SK-N-MC (cell line): ENCODE measurements at regions not wholly inside any gene's neighbourhood (a gene's known extent, or its start where the extent isn't known, plus 50 kb on each side); places are given as distances from the start of the nearest gene placed in this dataset.

Experiments
- DNase-seq: peaks from one replicate; pipeline ENCODE4 v3.0.0-alpha.2; 2011; ENCODE audit warnings: low read depth, low spot score
- H3K27ac ChIP-seq: fragments of 200-600 bp; sonication (generic); 2 replicates; pipeline ENCODE4 v1.5.1; 2016; ENCODE audit warnings: mixed run types
- H3K36me3 ChIP-seq: fragments of 200-600 bp; sonication (generic); 2 replicates; pipeline ENCODE4 v1.6.1; 2017; ENCODE audit warnings: antibody characterized with exemption, low read length, mixed read lengths; ENCODE audit not compliant: insufficient read depth
- H3K4me3 ChIP-seq: fragments of 200-600 bp; sonication (generic); 2 replicates; pipeline ENCODE4 v1.5.1; 2016
- H3K9ac ChIP-seq: fragments of 200-600 bp; sonication (generic); 2 replicates; pipeline ENCODE4 v1.8.0; 2017; ENCODE audit warnings: mixed run types, mixed read lengths; ENCODE audit not compliant: insufficient read length
- H3K9me3 ChIP-seq: fragments of 200-600 bp; sonication (generic); 2 replicates; pipeline ENCODE4 v1.6.1; 2017; ENCODE audit warnings: low read depth, mild to moderate bottlenecking, antibody characterized with exemption, low read length, moderate library complexity, mixed read lengths
- EZH2 ChIP-seq: fragments of 200-600 bp; sonication (generic); IDR thresholded peaks from one replicate; pipeline ENCODE4 v1.6.1; 2017; ENCODE audit warnings: antibody characterized with exemption
- FOXP2 ChIP-seq: optimal IDR thresholded peaks from 2 replicates; pipeline ENCODE3; 2011; ENCODE audit warnings: mild to moderate bottlenecking, moderate library complexity; ENCODE audit not compliant: insufficient read depth; ENCODE audit errors: extremely low read length, control extremely low read depth
- POLR2AphosphoS5 ChIP-seq: IDR thresholded peaks from 2 replicates; pipeline ENCODE4 v1.6.1; 2012; ENCODE audit warnings: mild to moderate bottlenecking, low read depth, low read length, borderline replicate concordance

DNA sequence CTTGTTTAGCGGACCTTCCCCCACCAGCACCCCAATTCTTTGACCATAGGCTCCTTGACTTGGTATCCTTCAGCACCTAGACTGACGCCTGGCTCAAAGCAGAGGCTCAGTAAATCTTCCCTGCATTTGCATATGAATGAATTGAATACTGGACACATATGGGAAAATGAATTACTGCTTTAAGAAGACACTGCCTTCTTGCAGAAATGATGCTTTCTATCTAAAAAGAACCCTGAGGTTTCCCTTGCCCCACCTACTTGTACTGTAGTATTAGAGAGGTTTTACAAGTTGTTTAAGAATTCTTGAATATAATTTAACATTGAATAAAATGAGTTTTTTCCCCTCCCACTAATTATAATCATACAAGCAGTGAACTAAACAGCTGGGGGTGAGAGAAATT lies 190.7 kb downstream of the SAMD5 start:
- no peak for DNase-seq
- peak overlapping the region; percentile 30 for H3K4me3 ChIP-seq
- no peak overlapping the region for H3K9ac ChIP-seq
- TF ChIP-seq POLR2AphosphoS5 (no peak), EZH2 (no peak)
- H3K36me3 ChIP-seq: no peaks in the 10 kb centered on the region
- H3K9me3 ChIP-seq: no peaks in the 10 kb centered on the region
- H3K27ac ChIP-seq: peak overlapping the region; percentile 87

DNA sequence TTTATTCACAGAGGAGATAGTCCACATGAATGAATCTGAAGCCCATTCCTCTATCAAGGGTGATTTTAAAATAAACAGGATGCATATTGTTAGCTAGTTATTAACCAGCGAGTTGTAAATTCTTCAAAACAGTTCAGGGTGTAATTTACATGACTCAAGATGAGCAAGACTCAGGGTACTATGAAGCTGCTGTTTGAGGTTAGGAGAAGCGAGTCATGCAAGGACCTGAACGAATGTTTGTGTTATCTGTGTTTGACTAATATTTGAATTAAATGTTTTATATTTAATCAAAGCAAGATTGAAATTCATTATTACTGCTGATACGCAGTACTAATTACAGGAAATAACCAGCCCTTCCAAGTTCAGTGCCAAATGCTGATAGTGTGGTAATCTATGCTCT lies 191.1 kb downstream of the SAMD5 start:
- Histone ChIP-seq H3K4me3 (peak overlapping the region; percentile 30), H3K27ac (peak overlapping the region; percentile 87), H3K9ac (no peak overlapping the region), H3K9me3 (no peaks in the 10 kb centered on the region), H3K36me3 (no peaks in the 10 kb centered on the region)
- DNase-seq: no peak
- TF ChIP-seq FOXP2: no peak
- no peak for TF ChIP-seq POLR2AphosphoS5
- no peak for TF ChIP-seq EZH2

DNA sequence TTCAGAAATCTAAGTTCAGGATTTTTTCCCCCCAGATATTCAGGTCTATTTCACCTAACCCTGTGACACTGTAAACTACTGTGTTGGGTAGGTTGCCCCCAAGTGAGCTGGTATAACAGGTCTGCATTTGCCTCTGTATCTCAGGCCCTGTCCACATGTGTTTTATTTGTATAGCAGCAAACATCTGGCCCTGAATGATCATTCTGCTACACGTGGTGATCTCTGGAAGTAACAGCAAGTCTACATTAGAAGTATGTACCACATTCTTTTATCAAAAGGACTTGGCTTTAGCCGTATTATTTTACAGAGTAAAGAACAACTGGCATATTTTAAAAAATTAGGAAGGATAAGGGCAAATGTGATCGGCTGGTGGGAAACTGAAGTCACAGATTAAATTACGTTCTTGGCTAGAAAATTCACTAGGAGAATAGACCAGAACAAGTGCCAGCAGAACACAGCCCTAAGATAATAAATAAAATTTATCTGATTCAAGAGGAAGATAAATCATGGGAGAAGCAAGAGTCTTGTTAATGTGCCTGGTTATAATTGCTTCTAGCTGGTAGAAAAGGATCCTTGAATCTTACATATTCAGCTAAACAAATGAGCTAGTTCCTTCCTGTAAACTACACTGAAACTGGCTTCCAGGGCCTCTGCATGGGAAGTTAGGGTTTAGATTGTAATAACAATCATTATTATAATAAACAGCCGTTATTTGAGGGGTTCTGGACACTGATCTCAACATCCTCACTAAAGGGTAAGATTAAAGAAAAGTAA lies 192.1 kb downstream of the SAMD5 start:
- Histone ChIP-seq H3K9me3 (no peaks in the 10 kb centered on the region), H3K36me3 (no peaks in the 10 kb centered on the region), H3K9ac (peak overlapping the region; percentile 41), H3K4me3 (peak overlapping the region; percentile 10; the same call in 1 of the 2 replicates), H3K27ac (peak overlapping the region; percentile 87)
- peak; percentile 51 for DNase-seq
- no peak for TF ChIP-seq EZH2
- TF ChIP-seq POLR2AphosphoS5: peak; percentile 24; the same call in 1 of the 2 replicates
- TF ChIP-seq FOXP2: no peak

DNA sequence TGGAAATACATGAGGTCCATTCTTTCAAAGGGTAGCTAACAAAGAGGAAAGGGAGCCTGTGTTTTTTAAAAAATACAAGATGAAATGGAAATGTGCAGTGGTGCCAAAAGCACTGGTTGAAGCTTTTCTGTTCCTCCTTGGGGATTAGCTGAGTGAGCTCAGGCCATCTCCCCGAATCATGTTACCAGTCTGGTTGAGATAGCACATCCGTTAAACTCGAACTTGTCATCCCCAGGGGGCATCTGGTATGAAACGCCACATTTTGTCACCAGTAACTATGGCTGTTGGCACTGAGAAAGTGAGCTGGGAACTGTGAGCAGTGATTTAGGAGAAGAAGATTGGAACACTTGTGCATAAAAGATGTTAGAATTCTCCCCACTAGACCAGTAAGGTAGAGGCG lies 196.2 kb downstream of the SAMD5 start:
- no peak for TF ChIP-seq FOXP2
- no peak for TF ChIP-seq POLR2AphosphoS5
- no peak for TF ChIP-seq EZH2
- DNase-seq: no peak
- Histone ChIP-seq H3K9me3 (no peaks in the 10 kb centered on the region), H3K9ac (no peak overlapping the region), H3K27ac (no peak overlapping the region), H3K4me3 (no peak overlapping the region), H3K36me3 (no peaks in the 10 kb centered on the region)

DNA sequence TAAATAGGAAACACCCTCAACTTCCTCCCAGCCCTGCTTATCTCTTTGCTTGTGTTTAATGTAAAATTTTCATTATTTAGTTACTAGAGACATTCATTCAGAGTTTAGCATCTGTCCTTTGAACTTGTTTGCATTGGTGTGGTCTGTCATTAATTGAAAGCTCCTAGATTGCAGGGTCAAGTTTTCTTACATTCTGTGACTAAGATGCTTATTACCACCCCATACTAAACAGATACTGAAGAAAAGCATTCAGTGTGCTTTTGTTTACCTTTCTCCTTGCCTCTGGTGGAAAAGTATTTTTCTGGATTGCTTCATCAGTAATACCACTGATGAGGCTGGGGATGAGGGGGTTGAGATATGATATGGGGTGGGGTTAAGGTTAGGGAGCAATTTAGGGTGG lies 199.0 kb downstream of the SAMD5 start:
- H3K9ac ChIP-seq: no peak overlapping the region
- H3K9me3 ChIP-seq: no peaks in the 10 kb centered on the region
- TF ChIP-seq POLR2AphosphoS5 (no peak), EZH2 (no peak), FOXP2 (no peak)
- no peak overlapping the region for H3K27ac ChIP-seq
- no peaks in the 10 kb centered on the region for H3K36me3 ChIP-seq
- H3K4me3 ChIP-seq: no peak overlapping the region
- DNase-seq: no peak

DNA sequence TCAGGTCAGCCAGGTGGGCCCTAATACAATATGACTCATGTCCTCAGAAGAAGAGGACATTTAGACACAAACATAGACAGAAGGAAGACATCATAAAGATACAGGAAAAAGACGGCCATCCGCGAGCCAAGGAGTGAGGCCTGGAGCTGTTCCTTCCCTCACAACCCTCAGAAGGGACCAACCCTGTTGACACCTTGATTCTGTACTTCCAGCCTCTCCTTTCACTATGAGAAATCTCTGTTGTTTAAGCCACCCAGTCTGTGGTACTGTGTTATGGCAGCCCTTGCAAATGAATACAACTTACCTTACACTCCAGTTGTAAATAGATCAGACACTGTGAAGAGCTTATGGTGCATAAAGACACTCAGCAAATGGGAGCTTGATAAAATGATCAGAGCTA lies 199.7 kb downstream of the SAMD5 start:
- Histone ChIP-seq H3K36me3 (no peaks in the 10 kb centered on the region), H3K9ac (no peak overlapping the region), H3K27ac (no peak overlapping the region), H3K4me3 (no peak overlapping the region), H3K9me3 (no peaks in the 10 kb centered on the region)
- no peak for DNase-seq
- TF ChIP-seq POLR2AphosphoS5: no peak
- TF ChIP-seq EZH2: no peak
- TF ChIP-seq FOXP2: no peak

DNA sequence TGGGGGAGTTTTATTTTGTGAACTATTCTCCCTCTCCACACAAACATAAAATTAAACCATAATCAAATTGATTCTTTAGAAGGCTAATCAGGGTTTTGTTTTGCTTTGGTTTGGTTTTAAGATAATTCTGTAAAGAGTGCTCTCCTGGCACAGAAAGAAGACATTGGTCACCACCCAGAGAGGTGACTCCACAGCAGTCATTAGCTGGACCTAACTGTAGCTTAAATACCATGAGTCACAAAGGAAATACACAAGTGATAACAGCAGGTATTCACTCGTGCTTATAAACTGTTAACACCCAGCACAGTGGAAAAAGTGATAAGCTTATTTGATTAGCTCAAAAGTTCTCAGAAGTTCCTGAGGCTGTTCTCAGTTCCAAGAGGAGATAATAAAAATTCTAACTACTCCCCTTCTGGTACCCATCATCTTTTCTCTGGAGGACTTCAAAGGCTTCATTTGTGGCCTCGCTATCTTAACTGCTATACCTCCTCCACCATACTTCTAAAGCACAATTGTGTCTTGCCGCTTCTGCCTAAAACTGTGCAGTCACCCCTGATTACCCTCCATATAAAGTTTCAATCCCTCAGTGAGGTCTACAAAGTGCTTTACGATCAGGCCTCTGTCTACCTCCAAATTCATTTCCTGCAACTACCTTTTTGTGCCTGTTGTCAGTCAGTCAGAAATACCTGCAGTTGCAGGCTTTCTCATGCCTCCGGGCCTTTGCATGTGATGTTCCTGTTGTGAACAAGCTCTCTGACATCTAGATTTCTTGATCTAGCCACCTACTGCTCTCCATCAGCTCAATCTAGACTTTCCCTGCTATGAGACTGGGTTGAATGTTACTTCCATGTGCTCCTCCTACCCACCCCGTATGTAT lies 201.1 kb downstream of the SAMD5 start:
- DNase-seq: no peak
- no peak for TF ChIP-seq EZH2
- no peak overlapping the region for H3K27ac ChIP-seq

DNA sequence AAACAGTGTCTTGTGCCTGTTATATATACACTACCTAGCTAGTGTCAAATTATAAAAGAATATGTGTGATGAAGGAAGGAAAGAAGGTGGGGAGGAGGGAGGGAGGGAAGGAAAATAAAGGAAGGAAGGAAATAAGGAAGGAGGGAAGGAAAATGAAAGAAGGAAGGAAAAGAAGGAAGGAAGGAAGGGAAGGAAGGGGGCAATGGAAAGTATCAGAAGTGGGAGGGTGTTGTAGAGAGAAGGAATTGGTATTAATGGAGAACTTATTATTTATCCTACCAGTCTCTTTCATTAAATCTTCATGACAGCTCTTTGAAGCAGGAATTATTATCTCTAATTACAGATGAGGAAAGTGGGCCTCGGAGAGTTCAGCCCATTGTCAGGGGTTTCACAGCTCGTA lies 202.4 kb downstream of the SAMD5 start:
- H3K27ac ChIP-seq: no peak overlapping the region
- no peak for DNase-seq
- H3K9me3 ChIP-seq: no peaks in the 10 kb centered on the region
- H3K4me3 ChIP-seq: no peak overlapping the region
- H3K9ac ChIP-seq: no peak overlapping the region
- H3K36me3 ChIP-seq: no peaks in the 10 kb centered on the region
- TF ChIP-seq FOXP2: no peak

More for the DNA sequence above, 201.1 kb downstream of the SAMD5 start:
- Histone ChIP-seq H3K4me3 (no peak overlapping the region), H3K9me3 (no peaks in the 10 kb centered on the region), H3K36me3 (no peaks in the 10 kb centered on the region), H3K9ac (no peak overlapping the region)

DNA sequence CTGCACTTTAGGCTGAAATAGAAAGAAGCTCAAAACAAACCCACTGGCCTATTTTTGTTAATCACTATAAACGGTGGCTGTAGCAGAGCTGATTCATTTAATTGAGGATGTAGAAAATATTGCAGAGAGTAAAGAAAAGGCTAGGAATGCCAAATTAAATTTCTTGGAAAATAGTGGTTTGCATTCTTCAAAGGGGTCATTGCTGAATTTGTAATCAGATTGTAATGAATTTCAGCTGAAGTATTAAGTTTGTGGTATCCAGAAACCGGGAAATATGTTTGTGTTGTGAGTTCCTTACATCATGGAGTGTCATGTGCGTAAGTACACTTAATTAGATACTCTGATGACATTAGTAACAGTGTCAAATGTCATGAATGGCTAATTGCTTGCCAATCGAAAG lies 203.0 kb downstream of the SAMD5 start:
- H3K36me3 ChIP-seq: no peaks in the 10 kb centered on the region
- H3K9ac ChIP-seq: no peak overlapping the region
- no peak overlapping the region for H3K4me3 ChIP-seq
- DNase-seq: no peak
- TF ChIP-seq EZH2: no peak
- no peak for TF ChIP-seq POLR2AphosphoS5
- TF ChIP-seq FOXP2: no peak
- no peak overlapping the region for H3K27ac ChIP-seq
- no peaks in the 10 kb centered on the region for H3K9me3 ChIP-seq
